Lung (tissue), 11 donors: ENCODE measurements at regions not wholly inside any gene's neighbourhood (a gene's known extent, or its start where the extent isn't known, plus 50 kb on each side); places are given as distances from the start of the nearest gene placed in this dataset.
A peak's percentile ranks its signal among the peaks of the same experiment; 100 is the strongest.

Experiments
- ATAC-seq: fragments of 200-7000 bp; cut with Tn5 transposase; one replicate; pipeline ENCODE4 v1.9.1; 2020; ENCODE audit warnings: moderate number of reproducible peaks; ENCODE audit not compliant: insufficient read depth, low FRiP score
- DNase-seq, 3 donors: peaks; one replicate each; pipeline ENCODE4 v3.0.0-alpha.2; 2013 to 2017
- H3K27ac ChIP-seq, 2 donors: one replicate each; pipeline ENCODE4 v1.5.1; 2013; ENCODE audit warnings: mild to moderate bottlenecking in 2 of 2, moderate library complexity in 2 of 2, control low read depth in 1 of 2, inconsistent platforms in 1 of 2, low read depth in 1 of 2, low read length in 1 of 2
- H3K27me3 ChIP-seq, 3 donors: one replicate each; pipeline ENCODE4 v1.5.1; 2013; ENCODE audit warnings: low read length in 2 of 3; ENCODE audit not compliant: control insufficient read depth in 3 of 3, insufficient read depth in 3 of 3
- H3K36me3 ChIP-seq, 4 donors: one replicate each; pipeline ENCODE4 v1.5.1; 2013; ENCODE audit warnings: low read length in 4 of 4, mild to moderate bottlenecking in 1 of 4, moderate library complexity in 1 of 4; ENCODE audit not compliant: control insufficient read depth in 4 of 4, insufficient read depth in 4 of 4
- H3K4me1 ChIP-seq, 5 donors: one replicate each; pipeline ENCODE4 v1.5.1; 2013; ENCODE audit warnings: low read length in 5 of 5, mild to moderate bottlenecking in 2 of 5, moderate library complexity in 1 of 5; ENCODE audit not compliant: control insufficient read depth in 5 of 5, insufficient read depth in 5 of 5
- H3K4me3 ChIP-seq: one replicate; pipeline ENCODE4 v1.5.1; 2013; ENCODE audit warnings: mild to moderate bottlenecking, control low read depth, moderate library complexity
- H3K9ac ChIP-seq, 2 donors: one replicate each; pipeline ENCODE4 v1.5.1; 2013; ENCODE audit warnings: low read length in 2 of 2, control low read depth in 1 of 2; ENCODE audit not compliant: insufficient read depth in 1 of 2
- H3K9me3 ChIP-seq, 4 donors: one replicate each; pipeline ENCODE4 v1.5.1; 2013; ENCODE audit warnings: low read length in 3 of 4, mild to moderate bottlenecking in 1 of 4, moderate library complexity in 1 of 4; ENCODE audit not compliant: control insufficient read depth in 4 of 4, insufficient read depth in 3 of 4
- WGBS, 2 donors: extraction: QIAGEN DNeasy Blood & Tissue Kit; methylation state at CpG; one replicate each; pipeline ENCODE4 v1.1.7; 2013; 5-methylcytosine and 5-hydroxymethylcytosine counted together
- TF ChIP-seq, protein P1 (sequence below): IDR thresholded peaks from 2 replicates; pipeline ENCODE4 v1.5.1; 2012; ENCODE audit warnings: mild to moderate bottlenecking; ENCODE audit errors: control extremely low read depth, extremely low read depth
- donor health status: control.
- donor health status: control.
- donor health status: Bipolar disorder and iron deficiency.
- donor health status: healthy.
- donor health status: DM: yes; HTN: yes; CAD: no.

DNA sequence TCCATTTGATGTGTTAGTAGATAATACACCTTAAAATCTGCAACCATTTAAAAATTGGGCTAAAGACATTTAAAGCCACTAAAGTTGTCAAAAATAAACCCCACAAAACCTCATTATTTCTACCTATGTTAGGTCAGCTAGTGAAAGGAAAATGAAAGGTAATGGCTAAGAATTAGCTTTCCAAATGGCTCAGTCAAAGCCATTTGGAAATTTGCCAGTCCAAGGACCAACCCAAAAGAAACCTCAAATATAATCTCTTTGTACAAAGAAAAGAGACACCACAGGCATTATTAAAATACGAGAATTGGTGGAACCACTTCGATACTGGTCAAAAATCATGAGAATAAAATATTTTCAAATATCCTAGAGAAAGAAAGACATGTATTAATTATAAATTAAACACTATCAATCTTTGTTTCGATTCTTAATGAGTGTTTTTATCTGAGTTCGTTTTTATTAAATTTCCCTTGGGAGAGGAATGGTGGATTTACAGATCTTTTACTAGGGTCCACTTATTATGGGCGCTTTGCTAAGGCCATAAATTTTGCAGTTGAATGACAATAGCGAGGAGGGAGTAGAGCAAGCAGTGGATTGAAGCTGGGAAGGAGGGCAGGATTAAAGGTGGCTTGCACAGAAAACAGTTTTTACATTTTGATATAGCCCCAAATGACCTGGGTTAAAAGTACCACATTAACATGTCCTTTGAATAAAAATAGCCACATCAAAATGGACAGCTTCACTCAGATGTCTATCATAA, 116.8 kb upstream of the SHB start:
- TF ChIP-seq, protein P1, sequence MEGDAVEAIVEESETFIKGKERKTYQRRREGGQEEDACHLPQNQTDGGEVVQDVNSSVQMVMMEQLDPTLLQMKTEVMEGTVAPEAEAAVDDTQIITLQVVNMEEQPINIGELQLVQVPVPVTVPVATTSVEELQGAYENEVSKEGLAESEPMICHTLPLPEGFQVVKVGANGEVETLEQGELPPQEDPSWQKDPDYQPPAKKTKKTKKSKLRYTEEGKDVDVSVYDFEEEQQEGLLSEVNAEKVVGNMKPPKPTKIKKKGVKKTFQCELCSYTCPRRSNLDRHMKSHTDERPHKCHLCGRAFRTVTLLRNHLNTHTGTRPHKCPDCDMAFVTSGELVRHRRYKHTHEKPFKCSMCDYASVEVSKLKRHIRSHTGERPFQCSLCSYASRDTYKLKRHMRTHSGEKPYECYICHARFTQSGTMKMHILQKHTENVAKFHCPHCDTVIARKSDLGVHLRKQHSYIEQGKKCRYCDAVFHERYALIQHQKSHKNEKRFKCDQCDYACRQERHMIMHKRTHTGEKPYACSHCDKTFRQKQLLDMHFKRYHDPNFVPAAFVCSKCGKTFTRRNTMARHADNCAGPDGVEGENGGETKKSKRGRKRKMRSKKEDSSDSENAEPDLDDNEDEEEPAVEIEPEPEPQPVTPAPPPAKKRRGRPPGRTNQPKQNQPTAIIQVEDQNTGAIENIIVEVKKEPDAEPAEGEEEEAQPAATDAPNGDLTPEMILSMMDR, result no peak
- Histone ChIP-seq H3K9ac (no peak overlapping the region), H3K9me3 (peaks cover 0 to 2% (median 0%) of the 10 kb centered on the region in 4 donors), H3K4me3 (no peak overlapping the region), H3K4me1 (peaks cover 0 to 4% (median 0%) of the 10 kb centered on the region in 5 donors), H3K27ac (no peak overlapping the region), H3K36me3 (no peaks in the 10 kb centered on the region), H3K27me3 (no peaks in the 10 kb centered on the region)
- DNase-seq (no peak), ATAC-seq (no peak)
- 89 to 94% methylated on average over 6 of the region's 6 CpGs for WGBS, 2 donors

GRCh38 chr9:38183994-38184568, 115.1 kb upstream of the SHB start:
- Histone ChIP-seq H3K4me1 (peaks cover 0 to 4% (median 0%) of the 10 kb centered on the region in 5 donors), H3K36me3 (no peaks in the 10 kb centered on the region), H3K27ac (no peak overlapping the region), H3K27me3 (no peaks in the 10 kb centered on the region), H3K9ac (no peak overlapping the region), H3K4me3 (no peak overlapping the region), H3K9me3 (peaks cover 0 to 2% (median 0%) of the 10 kb centered on the region in 4 donors)
- ATAC-seq, result no peak
- TF ChIP-seq, protein P1, result no peak
- DNase-seq, result peak in 1 of 3 donors; percentile 26

GRCh38 chr9:38182321-38182720, 113.3 kb upstream of the SHB start:
- Histone ChIP-seq H3K4me1 (peaks cover 0 to 4% (median 0%) of the 10 kb centered on the region in 5 donors), H3K4me3 (no peak overlapping the region), H3K9me3 (peaks cover 0 to 2% (median 0%) of the 10 kb centered on the region in 4 donors), H3K27ac (no peak overlapping the region), H3K9ac (no peak overlapping the region), H3K27me3 (no peaks in the 10 kb centered on the region), H3K36me3 (no peaks in the 10 kb centered on the region)
- TF ChIP-seq, protein P1, result no peak
- DNase-seq (peak; percentile 40 to 60 (median 44)), ATAC-seq (no peak)
